SK-N-SH (cell line): ENCODE measurements at regions not wholly inside any gene's neighbourhood (a gene's known extent, or its start where the extent isn't known, plus 50 kb on each side); places are given as distances from the start of the nearest gene placed in this dataset.

Source experiments
- CTCF ChIA-PET: fragments of 300-600, 350-600 bp; formaldehyde crosslinking; extraction: SDS; loops from one replicate; lab custom pipeline; 2021; lab: Yijun Ruan, JAX
- POLR2A ChIA-PET: fragments of 350-600 bp; sonication (Branson Sonifier 250); formaldehyde crosslinking; extraction: SDS; loops from one replicate; lab custom pipeline; 2020; ENCODE audit warnings: antibody characterized with exemption, inconsistent platforms; lab: Yijun Ruan, JAX
- DNase-seq: peaks from one replicate; pipeline ENCODE4 v3.0.0; 2012
- H2AFZ ChIP-seq: fragments of 200-600 bp; sonication (generic); 2 replicates; pipeline ENCODE4 v1.8.1; 2016; ENCODE audit warnings: antibody characterized with exemption, mild to moderate bottlenecking, low read depth
- H3F3A ChIP-seq: fragments of 200-600 bp; sonication (generic); replicated peaks from 2 replicates; pipeline ENCODE3; 2016; ENCODE audit warnings: antibody characterized with exemption, mild to moderate bottlenecking; ENCODE audit not compliant: insufficient read depth
- H3K27ac ChIP-seq, 2 experiments: fragments of 200-500 bp in 1 of 2; fragments of 200-600 bp in 1 of 2; sonication (Bioruptor generic) in 1 of 2; sonication (generic), shearing (Covaris generic) in 1 of 2; 2 replicates each; pipeline versions ENCODE4 v1.5.1 to v1.6.1; 2014 to 2016; ENCODE audit warnings: low read depth in 2 of 2, inconsistent platforms in 1 of 2, low read length in 1 of 2, mild to moderate bottlenecking in 1 of 2, mixed read lengths in 1 of 2
- H3K27me3 ChIP-seq: fragments of 200-600 bp; sonication (generic), shearing (Covaris generic); 2 replicates; pipeline ENCODE4 v1.6.1; 2016; ENCODE audit warnings: mixed run types; ENCODE audit not compliant: insufficient read depth
- H3K36me3 ChIP-seq, 2 experiments: fragments of 200-500 bp in 1 of 2; fragments of 200-600 bp in 1 of 2; sonication (Bioruptor generic) in 1 of 2; sonication (generic) in 1 of 2; replicated peaks in 1 of 2; 2 replicates each; pipeline versions ENCODE3 to v1.5.1; 2014 to 2016; ENCODE audit warnings: low read length in 1 of 2, mild to moderate bottlenecking in 1 of 2; ENCODE audit not compliant: insufficient read depth in 2 of 2, control insufficient read depth in 1 of 2
- H3K4me1 ChIP-seq, 2 experiments: fragments of 200-500 bp in 1 of 2; fragments of 200-600 bp in 1 of 2; sonication (Bioruptor generic) in 1 of 2; sonication (generic), shearing (Covaris generic) in 1 of 2; 2 replicates each; pipeline versions ENCODE4 v1.5.1 to v1.6.1; 2014 to 2016; ENCODE audit warnings: low read depth in 1 of 2, low read length in 1 of 2, mixed run types in 1 of 2; ENCODE audit not compliant: insufficient read depth in 2 of 2, control insufficient read depth in 1 of 2
- H3K4me2 ChIP-seq: fragments of 200-600 bp; sonication (generic), shearing (Covaris generic); 2 replicates; pipeline ENCODE4 v1.6.1; 2017; ENCODE audit warnings: mixed run types
- H3K4me3 ChIP-seq, 2 experiments: fragments of 200-500 bp in 1 of 2; fragments of 200-600 bp in 1 of 2; sonication (Bioruptor generic) in 1 of 2; sonication (generic), shearing (Covaris generic) in 1 of 2; 2 replicates each; pipeline versions ENCODE4 v1.5.1 to v1.8.1; 2014 to 2016; ENCODE audit warnings: low read depth in 2 of 2, inconsistent platforms in 1 of 2, low read length in 1 of 2, mild to moderate bottlenecking in 1 of 2, mixed read lengths in 1 of 2, moderate library complexity in 1 of 2
- H3K79me2 ChIP-seq: fragments of 200-600 bp; sonication (generic); 2 replicates; pipeline ENCODE4 v1.8.1; 2017; ENCODE audit warnings: mild to moderate bottlenecking; ENCODE audit not compliant: insufficient read depth
- H3K9ac ChIP-seq: fragments of 200-600 bp; sonication (generic); 2 replicates; pipeline ENCODE4 v1.6.1; 2017; ENCODE audit warnings: mixed run types
- H3K9me2 ChIP-seq: fragments of 200-600 bp; sonication (generic); 2 replicates; pipeline ENCODE4 v1.6.1; 2017; ENCODE audit warnings: mixed run types
- H3K9me3 ChIP-seq: fragments of 200-600 bp; sonication (generic); 2 replicates; pipeline ENCODE4 v1.6.1; 2017; ENCODE audit warnings: mixed run types, mild to moderate bottlenecking, moderate library complexity
- H4K20me1 ChIP-seq: fragments of 200-600 bp; sonication (generic); 2 replicates; pipeline ENCODE4 v1.6.1; 2017; ENCODE audit warnings: mild to moderate bottlenecking, mixed run types; ENCODE audit not compliant: insufficient read depth
- EZH2phosphoT487 ChIP-seq: fragments of 200-600 bp; sonication (generic); IDR thresholded peaks from 2 replicates; pipeline ENCODE4 v1.6.1; 2017; ENCODE audit warnings: low read depth, mixed run types, mild to moderate bottlenecking, antibody characterized with exemption, moderate library complexity, borderline replicate concordance
- FOSL2 ChIP-seq: IDR thresholded peaks from 2 replicates; pipeline ENCODE4 v1.4.0; 2012; ENCODE audit warnings: low read depth, mild to moderate bottlenecking, moderate library complexity, borderline replicate concordance
- FOXM1 ChIP-seq: IDR thresholded peaks from 2 replicates; pipeline ENCODE4 v1.4.0; 2012; ENCODE audit warnings: low read depth, mild to moderate bottlenecking
- IRF3 ChIP-seq: fragments of 150-350 bp; IDR thresholded peaks from 2 replicates; pipeline ENCODE4 v1.6.1; 2016; ENCODE audit warnings: mild to moderate bottlenecking, low read depth, low read length
- JUND ChIP-seq: IDR thresholded peaks from 2 replicates; pipeline ENCODE4 v1.4.0; 2012
- MAX ChIP-seq: IDR thresholded peaks from 2 replicates; pipeline ENCODE4 v1.4.0; 2012; ENCODE audit warnings: low read depth
- NRF1 ChIP-seq: IDR thresholded peaks from 2 replicates; pipeline ENCODE4 v1.6.1; 2012; ENCODE audit warnings: low read depth, mild to moderate bottlenecking, low read length
- POLR2AphosphoS5 ChIP-seq: IDR thresholded peaks from 2 replicates; pipeline ENCODE4 v1.6.1; 2012; ENCODE audit warnings: low read depth, low read length
- RAD21 ChIP-seq: IDR thresholded peaks from 2 replicates; pipeline ENCODE4 v1.6.1; 2012; ENCODE audit warnings: mild to moderate bottlenecking, low read length
- RCOR1 ChIP-seq: fragments of 150-350 bp; IDR thresholded peaks from 2 replicates; pipeline ENCODE4 v1.6.1; 2017; ENCODE audit warnings: antibody characterized with exemption, low read length
- RXRA ChIP-seq: IDR thresholded peaks from 2 replicates; pipeline ENCODE4 v1.4.0; 2012; ENCODE audit warnings: low read depth, mild to moderate bottlenecking, borderline replicate concordance
- SIN3A ChIP-seq: IDR thresholded peaks from 2 replicates; pipeline ENCODE4 v1.6.1; 2012; ENCODE audit warnings: low read depth, mild to moderate bottlenecking, low read length, moderate library complexity, borderline replicate concordance
- SMC3 ChIP-seq: IDR thresholded peaks from 2 replicates; pipeline ENCODE4 v1.6.1; 2012; ENCODE audit warnings: low read depth, low read length, improper control_type of control experiment
- TAF1 ChIP-seq: IDR thresholded peaks from 2 replicates; pipeline ENCODE4 v1.6.1; 2012; ENCODE audit warnings: low read depth, mild to moderate bottlenecking, low read length, moderate library complexity, borderline replicate concordance
- TCF12 ChIP-seq: IDR thresholded peaks from 2 replicates; pipeline ENCODE4 v1.4.0; 2012
- TEAD4 ChIP-seq: IDR thresholded peaks from 2 replicates; pipeline ENCODE4 v1.4.0; 2012; ENCODE audit warnings: mild to moderate bottlenecking, borderline replicate concordance; ENCODE audit not compliant: insufficient read depth
- USF1 ChIP-seq: IDR thresholded peaks from 2 replicates; pipeline ENCODE4 v1.4.0; 2012; ENCODE audit warnings: low read depth, borderline replicate concordance
- YY1 ChIP-seq: IDR thresholded peaks from 2 replicates; pipeline ENCODE4 v1.4.0; 2012; ENCODE audit warnings: low read depth, mild to moderate bottlenecking
- ZBTB33 ChIP-seq: IDR thresholded peaks from 2 replicates; pipeline ENCODE4 v1.4.0; 2012; ENCODE audit warnings: low read depth, borderline replicate concordance
- WGBS: methylation state at CpG from one replicate; pipeline ENCODE4 v1.1.6; 2017; ENCODE audit warnings: low lambda C conversion rate; 5-methylcytosine and 5-hydroxymethylcytosine counted together

GRCh38 chr5:168110384-168110783 lies 181.1 kb upstream of the WWC1 start:
- POLR2A ChIA-PET: no interaction called here
- H4K20me1 ChIP-seq: no peaks in the 10 kb centered on the region
- H3K4me3 ChIP-seq: no peak overlapping the region
- no peaks in the 10 kb centered on the region for H3K9me2 ChIP-seq
- H3K9ac ChIP-seq: no peak overlapping the region
- no peak overlapping the region for H3K4me2 ChIP-seq
- no peak overlapping the region for H3K27ac ChIP-seq
- 66% methylated on average over 5 of the region's 5 CpGs for WGBS
- no peaks in the 10 kb centered on the region for H3K36me3 ChIP-seq
- no peak for DNase-seq
- no peak overlapping the region for H2AFZ ChIP-seq
- no peaks in the 10 kb centered on the region for H3K27me3 ChIP-seq
- H3K4me1 ChIP-seq: peaks cover 0 to 3% of the 10 kb centered on the region in 2 experiments; a peak in 1 of 4 replicates
- H3F3A ChIP-seq: no peaks in the 10 kb centered on the region
- TF ChIP-seq RXRA (no peak), EZH2phosphoT487 (no peak), JUND (no peak), FOSL2 (no peak), RCOR1 (no peak), YY1 (no peak), TCF12 (no peak), USF1 (no peak), RAD21 (no peak), FOXM1 (no peak), MAX (no peak), IRF3 (no peak), ZBTB33 (no peak), NRF1 (no peak), TAF1 (no peak), TEAD4 (no peak), SMC3 (no peak), SIN3A (no peak), POLR2AphosphoS5 (no peak)
- TF ChIP-seq, all 33 proteins: peak for 0
- Histone ChIP-seq H3K79me2 (no peaks in the 10 kb centered on the region), H3K9me3 (no peaks in the 10 kb centered on the region)
- CTCF ChIA-PET: interaction anchor here (0.9 to 7.8 kb wide), 2 partner anchors 109 to 117 kb away, joined by 5 to 43 read pairs; no protein-coding TSS in a partner anchor
